GM18867 (cell line): ENCODE measurements at regions not wholly inside any gene's neighbourhood (a gene's known extent, or its start where the extent isn't known, plus 50 kb on each side); places are given as distances from the start of the nearest gene placed in this dataset.

Source experiments
- ATAC-seq: cut with Tn5 transposase; IDR thresholded peaks from one replicate; pipeline ENCODE4 v1.9.1; 2021; ENCODE audit warnings: mild to moderate bottlenecking, moderate library complexity; ENCODE audit not compliant: unreplicated experiment

- ATAC-seq = no peak
These were observed 134.8 kb upstream of the IGF1R start for GRCh38 chr15:98513428-98513986.

DNA sequence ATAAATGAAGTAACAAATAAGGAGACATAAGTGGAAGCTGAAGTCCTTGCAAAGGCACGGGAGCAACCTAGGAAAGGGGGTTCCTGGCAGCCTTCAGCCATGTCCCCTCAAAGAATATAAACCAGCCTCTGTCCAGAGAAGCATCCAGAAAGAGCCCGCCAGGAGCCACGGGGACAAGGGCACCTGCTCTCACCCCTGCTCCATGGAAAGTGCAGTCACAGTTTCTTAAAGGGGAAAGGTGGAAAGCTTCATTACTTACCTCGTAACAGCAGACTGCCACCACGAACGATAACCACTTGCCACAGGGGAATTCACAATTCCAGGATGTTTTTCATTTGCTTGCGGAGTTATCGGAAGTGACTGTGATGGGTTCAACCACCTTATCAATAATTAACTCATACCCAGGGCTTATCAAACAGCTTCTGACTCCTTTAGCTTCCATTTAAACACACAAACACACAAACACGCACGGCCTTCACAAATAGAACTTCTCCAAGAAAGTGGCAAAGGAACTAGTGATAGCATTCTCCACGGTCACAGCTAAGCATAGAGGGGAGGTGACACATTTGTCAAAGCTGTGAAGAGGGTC, 134.2 kb upstream of the IGF1R start:
- ATAC-seq = no peak

DNA sequence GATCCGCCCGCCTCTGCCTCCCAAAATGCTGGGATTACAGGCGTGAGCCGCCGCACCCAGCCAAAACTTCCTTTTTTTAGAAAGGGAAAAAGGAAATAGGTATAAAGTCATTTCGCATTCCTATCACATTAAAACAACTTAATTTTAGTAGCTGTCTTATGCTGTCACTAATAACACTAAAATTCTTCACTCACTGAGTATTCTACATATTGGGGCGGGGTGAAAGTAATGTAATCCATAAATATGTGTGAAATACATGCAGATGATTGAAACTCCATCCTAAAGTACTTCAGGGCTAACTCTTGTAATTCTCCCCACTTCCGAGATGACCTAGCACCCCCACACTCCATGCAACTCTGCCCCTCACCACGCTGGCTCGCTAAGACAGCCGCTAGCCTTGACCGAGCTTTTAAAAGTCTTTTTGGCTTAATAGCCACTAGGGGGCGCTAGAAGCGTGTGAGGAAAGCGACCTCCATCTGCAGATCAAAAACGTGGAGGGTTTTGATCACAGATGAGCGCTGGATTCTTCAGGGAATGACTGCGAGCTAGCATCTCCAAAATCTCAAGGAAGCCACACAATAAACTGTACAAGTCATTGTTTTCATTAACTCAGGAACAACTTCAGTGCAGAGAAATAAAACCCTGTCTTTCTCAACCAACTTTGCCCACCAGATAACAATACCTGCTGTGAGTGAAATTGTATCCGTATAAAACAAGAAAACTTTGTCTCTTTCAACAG, 129.3 kb upstream of the IGF1R start:
- peak; percentile 76 for ATAC-seq

DNA sequence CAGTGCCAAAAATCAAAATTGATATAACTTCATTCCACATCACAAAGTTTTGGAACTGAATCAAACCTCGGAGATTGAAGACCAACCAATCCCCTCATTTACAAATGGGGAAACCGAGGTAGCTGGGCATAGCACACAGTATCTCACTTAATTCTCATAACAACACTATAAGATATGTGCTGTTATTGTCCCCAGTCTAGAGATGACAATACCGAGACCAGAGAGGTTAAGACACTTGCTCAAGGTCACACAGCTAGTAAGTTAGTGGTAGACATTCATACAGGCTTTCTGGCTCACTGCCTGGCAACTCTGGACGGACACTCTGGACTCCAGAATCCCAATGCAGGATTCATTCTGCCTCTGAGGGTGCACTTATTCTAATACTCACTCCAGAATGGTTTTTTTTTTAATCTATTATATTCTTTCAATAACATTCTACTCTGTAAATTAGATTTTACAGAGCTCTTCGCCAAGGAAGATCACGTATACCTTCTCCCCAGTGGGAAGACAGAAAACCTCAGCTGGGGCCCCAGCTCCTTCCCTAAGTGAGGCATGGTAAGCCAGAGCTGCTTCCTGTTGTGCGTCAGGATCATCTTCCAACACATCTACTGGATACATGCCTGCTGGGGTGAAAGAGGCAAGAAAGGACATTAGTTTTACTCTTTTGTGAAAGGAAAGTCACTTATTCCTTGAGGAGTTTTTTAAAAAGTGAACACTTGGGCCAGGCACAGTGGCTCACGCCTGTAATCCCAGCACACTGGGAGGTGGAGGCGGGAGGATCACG, 128.4 kb upstream of the IGF1R start:
- ATAC-seq = no peak

DNA sequence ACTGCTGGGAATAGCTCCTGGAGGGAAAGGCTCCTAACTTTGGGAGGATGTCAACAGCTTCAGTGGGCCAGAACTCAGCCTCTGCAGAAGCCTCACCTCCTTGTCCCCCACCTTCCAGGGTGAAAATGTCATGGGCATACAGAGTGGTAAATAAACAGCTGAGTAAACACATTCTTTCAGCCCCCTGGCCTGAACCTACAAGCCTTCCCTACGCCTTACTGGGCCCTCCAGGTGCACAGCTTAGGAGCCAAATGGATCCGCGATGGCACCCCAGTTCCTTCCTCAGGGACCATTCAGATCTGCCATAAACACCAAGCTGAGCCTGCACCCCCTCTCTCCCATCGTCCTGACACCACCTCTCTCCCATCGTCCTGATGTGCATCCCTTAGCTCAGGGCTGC, 126.2 kb upstream of the IGF1R start:
- ATAC-seq = no peak

GRCh38 chr15:98523912-98524662, 124.3 kb upstream of the IGF1R start:
- ATAC-seq = no peak

DNA sequence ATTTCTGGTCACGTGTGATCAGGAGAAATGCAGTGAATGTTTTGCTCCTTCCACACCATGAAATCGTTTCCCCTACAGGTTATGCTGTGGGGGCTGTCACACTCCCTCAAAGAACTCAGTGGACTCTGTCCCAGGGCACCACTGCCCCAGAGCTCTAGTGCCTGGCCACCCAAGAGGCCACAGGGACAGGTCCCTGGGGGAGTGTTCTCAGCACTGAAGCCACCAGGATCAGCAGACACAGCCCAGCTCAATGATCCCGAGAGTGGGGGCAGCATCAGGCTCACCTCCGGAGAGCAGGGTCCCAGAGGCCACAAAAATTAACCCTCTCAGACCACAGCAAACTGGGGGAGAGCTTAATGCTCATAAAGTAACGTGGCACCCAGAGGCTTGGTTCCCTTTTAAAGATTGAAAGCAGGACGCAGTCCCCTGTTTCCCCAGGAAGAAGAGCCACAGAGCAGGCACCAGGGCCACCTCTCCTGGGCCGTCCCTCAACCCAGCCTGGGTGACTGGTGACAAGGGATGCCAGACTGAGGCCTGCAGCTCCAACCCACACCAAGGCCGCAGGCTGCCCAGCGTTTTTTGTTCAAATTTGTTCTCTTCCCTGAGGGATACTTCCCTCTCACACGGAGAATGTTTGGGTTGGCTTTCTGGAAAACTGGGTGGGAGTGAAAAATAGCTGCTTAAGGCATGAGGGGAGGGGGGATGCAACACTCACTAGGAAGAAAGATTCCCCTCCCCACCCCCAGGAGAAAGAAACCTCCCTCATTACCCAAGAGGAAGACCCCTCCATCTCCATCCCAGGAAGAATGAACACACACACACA, 123.3 kb upstream of the IGF1R start:
- ATAC-seq = no peak

DNA sequence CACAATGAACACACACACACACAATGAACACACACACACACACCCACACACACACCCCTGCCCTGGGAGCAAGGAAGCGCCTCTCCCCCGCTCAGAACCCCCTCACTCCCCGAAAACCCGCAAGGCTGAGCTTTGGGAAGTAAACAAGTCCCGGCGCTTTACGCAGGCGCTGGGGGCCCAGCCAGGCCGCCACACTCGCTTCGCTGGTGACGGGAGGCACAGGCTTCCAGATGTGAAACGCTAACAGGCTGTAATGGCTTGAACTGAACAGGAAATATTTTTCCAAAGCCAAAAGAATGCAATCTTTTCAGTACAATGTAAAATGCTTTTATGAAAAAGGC, 122.7 kb upstream of the IGF1R start:
- no peak for ATAC-seq

GRCh38 chr15:98526094-98526493, 122.2 kb upstream of the IGF1R start:
- no peak for ATAC-seq

GRCh38 chr15:98528046-98528725, 120.2 kb upstream of the IGF1R start:
- ATAC-seq = no peak

DNA sequence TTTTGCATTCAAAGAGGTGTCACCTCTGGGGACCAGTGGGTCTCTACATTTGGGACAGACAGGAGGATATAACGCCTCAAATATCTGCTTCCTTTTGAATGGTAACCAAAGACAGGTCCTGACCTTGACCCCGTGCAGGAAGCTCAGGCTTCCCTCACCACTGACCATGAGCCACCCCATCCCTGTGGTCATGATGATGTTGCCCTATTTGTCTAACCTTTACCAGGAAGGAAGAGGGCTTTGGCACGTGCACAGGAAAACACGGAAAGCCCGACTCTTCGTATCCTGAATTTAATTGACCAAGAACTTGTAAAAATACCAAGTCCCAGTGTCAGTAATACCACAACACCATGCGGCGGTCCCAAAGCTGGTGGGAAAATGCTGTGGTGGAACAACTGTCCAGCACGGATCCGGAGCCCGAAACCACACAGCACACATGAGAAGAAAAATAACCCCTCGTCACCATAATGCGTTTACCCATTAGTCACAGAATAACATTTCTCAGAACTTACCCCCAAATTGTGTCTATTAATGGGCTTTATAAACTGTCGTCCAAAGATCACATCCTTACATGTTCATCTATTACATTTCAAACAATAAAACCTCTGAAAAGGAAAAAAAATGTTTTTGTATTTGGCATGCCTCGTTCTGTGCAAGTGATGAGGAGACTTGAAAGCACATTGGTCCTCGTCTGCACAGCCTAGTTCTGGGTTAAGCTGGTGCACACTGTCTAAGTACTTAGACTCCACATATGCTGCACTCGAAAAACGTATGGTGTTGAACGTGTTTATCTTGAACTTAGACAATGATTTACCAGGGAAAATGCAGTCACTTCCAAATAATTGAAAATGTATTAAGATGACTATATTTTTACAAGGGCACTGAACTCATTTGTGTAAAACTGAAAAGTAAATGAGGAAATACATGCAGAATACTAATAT, 118.9 kb upstream of the IGF1R start:
- no peak for ATAC-seq

- no peak for ATAC-seq
These were observed 117.8 kb upstream of the IGF1R start for GRCh38 chr15:98530570-98530969.

DNA sequence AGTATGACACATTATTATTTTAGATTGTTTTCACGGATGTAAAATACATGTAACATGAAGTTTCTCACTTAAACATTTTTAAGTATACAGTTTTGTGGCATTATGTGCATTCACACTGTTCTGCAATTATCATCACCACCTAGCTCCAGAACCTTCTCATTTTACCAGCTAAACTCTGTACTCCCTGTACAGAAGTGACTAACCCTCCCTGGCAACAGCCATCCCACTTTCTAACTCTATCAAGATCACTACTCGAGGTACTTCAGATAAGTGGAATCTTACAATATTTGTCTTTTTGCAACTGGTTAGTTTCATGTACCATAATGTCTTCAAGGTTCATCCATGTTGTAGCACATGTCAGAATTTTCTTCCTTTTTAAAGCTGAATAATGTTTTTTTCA, 116.3 kb upstream of the IGF1R start:
- ATAC-seq = no peak

DNA sequence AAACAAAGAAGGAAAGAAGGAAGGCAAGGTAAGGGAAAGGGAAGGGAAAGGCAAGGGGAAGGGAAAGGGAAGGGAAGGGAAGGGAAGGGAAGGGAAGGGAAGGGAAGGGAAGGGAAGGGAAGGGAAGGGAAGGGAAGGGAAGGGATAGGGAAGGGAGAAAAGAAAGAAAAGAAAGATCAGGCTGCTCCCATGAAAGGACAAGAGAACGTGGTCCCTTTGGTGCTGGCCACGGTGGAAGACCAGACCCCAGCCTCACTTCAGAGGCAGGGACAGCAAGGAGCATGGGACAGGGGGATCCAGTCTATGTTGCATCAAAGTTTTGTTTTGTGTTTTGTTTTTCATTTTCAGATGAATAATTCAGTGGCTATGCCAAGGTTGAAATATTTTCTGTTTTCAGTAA, 111.4 kb upstream of the IGF1R start:
- no peak for ATAC-seq

GRCh38 chr15:98537516-98538060, 110.8 kb upstream of the IGF1R start:
- no peak for ATAC-seq

- no peak for ATAC-seq
These were observed 106.8 kb upstream of the IGF1R start for GRCh38 chr15:98541519-98541918.

- ATAC-seq = no peak
These were observed 105.1 kb upstream of the IGF1R start for GRCh38 chr15:98543237-98543636.

- ATAC-seq = no peak
These were observed 102.0 kb upstream of the IGF1R start for GRCh38 chr15:98546329-98546728.
